MCF 10A (cell line): ENCODE measurements at regions not wholly inside any gene's neighbourhood (a gene's known extent, or its start where the extent isn't known, plus 50 kb on each side); places are given as distances from the start of the nearest gene placed in this dataset.

Source experiments
- BruUV-seq: library from RNA; stranded (reverse); fragments of 400-500 nt; replicated peaks from 2 replicates; lab custom pipeline; 2021; lab: Mats Ljungman, UMichigan
- CTCF ChIA-PET: fragments of 300-600 bp; sonication (Branson Sonifier 250); formaldehyde crosslinking; extraction: SDS; loops from one replicate; lab custom pipeline; 2021; ENCODE audit warnings: antibody characterized with exemption, inconsistent platforms; lab: Yijun Ruan, JAX
- POLR2A ChIA-PET: fragments of 300-600, 350-650 bp; sonication (Branson Sonifier 250); formaldehyde crosslinking; extraction: SDS; loops from one replicate; lab custom pipeline; 2020; ENCODE audit warnings: antibody characterized with exemption, inconsistent platforms; lab: Yijun Ruan, JAX
- DNase-seq: peaks from one replicate; pipeline ENCODE4 v3.0.0-alpha.2; 2018; ENCODE audit not compliant: unreplicated experiment
- H3K27ac Mint-ChIP-seq: one replicate; pipeline ENCODE4 v1.8.0; 2022; ENCODE audit warnings: mild to moderate bottlenecking, low read depth, mixed read lengths; ENCODE audit not compliant: unreplicated experiment
- H3K27me3 Mint-ChIP-seq: one replicate; pipeline ENCODE4 v1.8.0; 2022; ENCODE audit warnings: mixed read lengths; ENCODE audit not compliant: insufficient read depth, unreplicated experiment
- H3K36me3 Mint-ChIP-seq: one replicate; pipeline ENCODE4 v1.8.0; 2022; ENCODE audit warnings: mild to moderate bottlenecking, moderate library complexity, mixed read lengths; ENCODE audit not compliant: insufficient read depth, unreplicated experiment
- H3K4me1 Mint-ChIP-seq: one replicate; pipeline ENCODE4 v1.8.0; 2022; ENCODE audit warnings: mixed read lengths; ENCODE audit not compliant: insufficient read depth, unreplicated experiment
- H3K4me3 Mint-ChIP-seq: one replicate; pipeline ENCODE4 v1.8.0; 2022; ENCODE audit warnings: mild to moderate bottlenecking, moderate library complexity, mixed read lengths; ENCODE audit not compliant: unreplicated experiment
- H3K9me3 Mint-ChIP-seq: one replicate; pipeline ENCODE4 v1.8.0; 2022; ENCODE audit warnings: mixed read lengths; ENCODE audit not compliant: unreplicated experiment
- intact Hi-C: fragments of 100-400 bp; cut with micrococcal nuclease; formaldehyde crosslinking; loops from 2 replicates; pipeline ENCODE4 v1.14.1; 2022
- TF ChIP-seq, protein P1 (sequence below): fragments of 200-600 bp; IDR thresholded peaks from one replicate; pipeline ENCODE4 v1.8.0; 2022; ENCODE audit warnings: antibody characterized with exemption, mild to moderate bottlenecking; ENCODE audit not compliant: unreplicated experiment

GRCh38 chr17:55895112-55895759, 144.4 kb downstream of the PCTP start:
- peak; percentile 53 for DNase-seq
- Mint-ChIP-seq H3K36me3 (no peaks in the 10 kb centered on the region), H3K4me3 (no peak overlapping the region), H3K27me3 (no peaks in the 10 kb centered on the region), H3K27ac (no peak overlapping the region), H3K4me1 (no peaks in the 10 kb centered on the region), H3K9me3 (no peaks in the 10 kb centered on the region)
- TF ChIP-seq, protein P1, sequence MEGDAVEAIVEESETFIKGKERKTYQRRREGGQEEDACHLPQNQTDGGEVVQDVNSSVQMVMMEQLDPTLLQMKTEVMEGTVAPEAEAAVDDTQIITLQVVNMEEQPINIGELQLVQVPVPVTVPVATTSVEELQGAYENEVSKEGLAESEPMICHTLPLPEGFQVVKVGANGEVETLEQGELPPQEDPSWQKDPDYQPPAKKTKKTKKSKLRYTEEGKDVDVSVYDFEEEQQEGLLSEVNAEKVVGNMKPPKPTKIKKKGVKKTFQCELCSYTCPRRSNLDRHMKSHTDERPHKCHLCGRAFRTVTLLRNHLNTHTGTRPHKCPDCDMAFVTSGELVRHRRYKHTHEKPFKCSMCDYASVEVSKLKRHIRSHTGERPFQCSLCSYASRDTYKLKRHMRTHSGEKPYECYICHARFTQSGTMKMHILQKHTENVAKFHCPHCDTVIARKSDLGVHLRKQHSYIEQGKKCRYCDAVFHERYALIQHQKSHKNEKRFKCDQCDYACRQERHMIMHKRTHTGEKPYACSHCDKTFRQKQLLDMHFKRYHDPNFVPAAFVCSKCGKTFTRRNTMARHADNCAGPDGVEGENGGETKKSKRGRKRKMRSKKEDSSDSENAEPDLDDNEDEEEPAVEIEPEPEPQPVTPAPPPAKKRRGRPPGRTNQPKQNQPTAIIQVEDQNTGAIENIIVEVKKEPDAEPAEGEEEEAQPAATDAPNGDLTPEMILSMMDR = no peak
- no TSS peak for BruUV-seq
- intact Hi-C loops = no loop called here
- ChIA-PET POLR2A (no interaction called here), CTCF (no interaction called here)

DNA sequence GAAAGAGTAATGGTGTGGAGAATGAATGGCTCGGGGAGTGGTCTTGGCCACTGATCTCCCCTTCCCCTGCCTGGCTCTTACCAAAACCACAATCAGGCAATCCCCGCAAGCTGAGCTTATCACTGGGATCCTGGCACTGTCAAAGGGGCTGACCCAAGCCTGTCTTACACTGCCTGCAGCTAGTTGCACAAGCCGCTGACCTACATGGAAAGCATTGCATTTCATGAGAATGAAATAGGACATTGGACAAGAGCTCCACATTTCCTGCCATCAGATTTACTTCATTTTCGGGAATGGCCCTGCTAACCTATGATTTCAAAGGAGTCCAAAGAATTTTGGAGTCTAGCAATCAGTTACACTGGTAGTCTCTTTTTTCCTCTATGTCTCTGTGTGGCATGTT, 146.4 kb downstream of the PCTP start:
- no peaks in the 10 kb centered on the region for H3K9me3 Mint-ChIP-seq
- H3K36me3 Mint-ChIP-seq = no peaks in the 10 kb centered on the region
- BruUV-seq = no TSS peak
- intact Hi-C loops = no loop called here
- DNase-seq = peak; percentile 3
- no peak overlapping the region for H3K4me3 Mint-ChIP-seq
- no peak overlapping the region for H3K27ac Mint-ChIP-seq
- ChIA-PET POLR2A (no interaction called here), CTCF (no interaction called here)
- H3K27me3 Mint-ChIP-seq = no peaks in the 10 kb centered on the region
- TF ChIP-seq, protein P1 = no peak
- H3K4me1 Mint-ChIP-seq = no peaks in the 10 kb centered on the region

DNA sequence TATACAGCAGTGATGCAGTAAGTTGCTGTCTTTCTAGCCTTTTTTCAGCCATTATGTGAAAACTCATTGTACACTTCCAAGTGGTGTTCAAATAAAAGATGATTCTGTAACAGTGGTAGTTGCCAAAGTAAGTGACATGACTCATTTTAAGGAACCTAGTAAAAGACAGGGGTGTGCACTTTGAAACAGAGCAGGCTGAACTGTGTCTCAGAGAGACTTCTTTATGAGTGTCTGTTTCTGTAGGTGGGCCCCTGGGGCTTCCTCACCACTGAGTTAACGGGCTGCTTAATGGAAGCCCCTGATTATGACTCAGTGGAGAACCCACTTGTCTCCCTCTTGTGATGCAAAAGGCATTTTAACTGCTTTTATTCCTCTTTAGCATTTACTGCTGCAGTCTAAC, 147.3 kb downstream of the PCTP start:
- H3K36me3 Mint-ChIP-seq = no peaks in the 10 kb centered on the region

DNA sequence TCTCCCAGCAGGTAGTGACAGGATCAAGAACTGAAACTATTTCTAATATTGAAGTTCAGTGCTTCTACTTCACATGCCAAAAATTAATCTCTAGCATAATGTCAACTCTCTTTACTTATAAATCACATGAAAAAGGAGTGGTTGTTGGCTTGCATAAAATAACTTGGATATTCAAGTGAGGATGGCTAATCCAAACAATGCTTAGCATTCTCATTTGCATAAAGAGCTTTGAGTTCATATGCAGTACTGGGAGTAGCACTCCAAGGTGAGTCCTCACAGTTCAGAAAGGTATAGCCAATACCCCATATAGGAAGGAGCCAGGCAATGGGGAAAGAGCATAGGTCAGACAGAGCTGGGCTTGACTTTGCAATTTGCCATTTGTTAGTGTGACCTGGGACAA, 149.3 kb downstream of the PCTP start:
- POLR2A ChIA-PET = interaction anchor here (1.0 kb wide), 1 partner anchor 122 kb away, joined by 3 read pairs; no protein-coding TSS in a partner anchor

More for the DNA sequence above, 147.3 kb downstream of the PCTP start:
- H3K27me3 Mint-ChIP-seq = no peaks in the 10 kb centered on the region
- no TSS peak for BruUV-seq
- H3K4me1 Mint-ChIP-seq = no peaks in the 10 kb centered on the region
- H3K4me3 Mint-ChIP-seq = no peak overlapping the region
- peak; percentile 13 for DNase-seq
- ChIA-PET CTCF (no interaction called here), POLR2A (no interaction called here)
- no peak overlapping the region for H3K27ac Mint-ChIP-seq
- TF ChIP-seq, protein P1 = no peak
- intact Hi-C loops = no loop called here
- H3K9me3 Mint-ChIP-seq = no peaks in the 10 kb centered on the region

More for the DNA sequence above, 149.3 kb downstream of the PCTP start:
- Mint-ChIP-seq H3K9me3 (no peaks in the 10 kb centered on the region), H3K4me1 (no peaks in the 10 kb centered on the region), H3K27ac (no peak overlapping the region), H3K36me3 (no peaks in the 10 kb centered on the region), H3K27me3 (no peaks in the 10 kb centered on the region), H3K4me3 (no peak overlapping the region)
- DNase-seq = no peak
- BruUV-seq = no TSS peak
- TF ChIP-seq, protein P1 = no peak
- CTCF ChIA-PET = no interaction called here
- intact Hi-C loops = no loop called here
